ENCODE measurements at regions not wholly inside any gene's neighbourhood (a gene's known extent, or its start where the extent isn't known, plus 50 kb on each side); places are given as distances from the start of the nearest gene placed in this dataset.
"Not testable (repeated sequence)": the region's sequence is repeated elsewhere in the genome, so short reads cannot be mapped to it uniquely, and the experiment has no call there.

DNA sequence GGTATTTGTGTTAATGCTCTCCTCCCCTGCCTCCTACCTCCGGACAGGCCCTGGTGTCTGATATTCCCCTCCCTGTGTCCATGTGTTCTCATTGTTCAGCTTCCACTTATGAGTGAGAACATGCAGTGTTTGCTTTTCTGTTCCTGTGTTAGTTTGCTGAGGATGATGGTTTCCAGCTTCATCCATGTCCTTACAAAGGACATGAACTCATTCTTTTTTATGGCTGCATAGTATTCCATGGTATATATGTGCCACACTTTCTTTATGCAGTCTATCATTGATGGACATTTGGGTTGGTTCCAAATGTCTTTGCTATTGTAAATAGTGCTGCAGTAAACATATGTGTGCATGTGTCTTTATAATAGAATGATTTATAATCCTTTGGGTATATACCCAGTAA, 105.2 kb upstream of the SNX2 start:
- DNase-seq (ENCODE audit: low spot score) = not testable (repeated sequence)

DNA sequence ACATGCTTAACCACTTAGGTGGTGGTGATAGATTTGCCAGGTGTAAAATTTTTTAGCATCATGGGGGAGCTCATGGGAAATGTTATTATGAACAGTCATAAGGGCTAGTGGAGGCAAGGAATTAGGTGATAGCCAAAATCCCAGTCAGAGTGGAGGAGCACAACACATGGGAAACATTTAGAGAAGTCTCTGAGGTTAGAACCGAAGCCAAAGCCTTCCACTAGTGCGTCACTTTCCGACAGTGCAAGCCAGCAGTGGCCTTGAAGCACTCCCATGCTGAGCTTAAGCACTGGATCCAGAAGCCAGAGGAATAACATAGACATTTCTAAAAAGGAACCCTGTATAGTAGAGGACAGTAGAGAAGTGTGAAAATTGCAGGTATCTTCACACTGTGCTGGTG, 101.5 kb upstream of the SNX2 start:
- no peak for DNase-seq (ENCODE audit: low spot score)

DNA sequence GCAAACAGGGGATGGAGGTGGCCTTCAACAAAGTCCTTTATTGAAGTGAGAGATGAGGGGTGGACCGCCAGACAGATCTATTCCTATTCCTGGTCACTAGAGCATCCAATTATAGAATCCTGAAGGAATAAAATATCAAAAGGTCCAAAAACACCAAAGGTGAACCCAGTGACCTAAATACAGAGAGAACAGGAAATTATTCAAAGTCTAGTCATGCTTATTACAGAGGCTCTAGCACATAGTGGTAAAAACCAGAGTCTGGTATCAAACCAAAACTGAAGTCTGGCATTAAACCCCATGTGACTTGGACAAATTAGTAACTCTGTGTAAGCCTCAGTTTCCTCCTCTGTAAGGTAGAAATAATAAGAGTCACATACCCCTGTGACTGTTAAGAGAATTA, 100.5 kb upstream of the SNX2 start:
- no peak for DNase-seq (ENCODE audit: low spot score)

DNA sequence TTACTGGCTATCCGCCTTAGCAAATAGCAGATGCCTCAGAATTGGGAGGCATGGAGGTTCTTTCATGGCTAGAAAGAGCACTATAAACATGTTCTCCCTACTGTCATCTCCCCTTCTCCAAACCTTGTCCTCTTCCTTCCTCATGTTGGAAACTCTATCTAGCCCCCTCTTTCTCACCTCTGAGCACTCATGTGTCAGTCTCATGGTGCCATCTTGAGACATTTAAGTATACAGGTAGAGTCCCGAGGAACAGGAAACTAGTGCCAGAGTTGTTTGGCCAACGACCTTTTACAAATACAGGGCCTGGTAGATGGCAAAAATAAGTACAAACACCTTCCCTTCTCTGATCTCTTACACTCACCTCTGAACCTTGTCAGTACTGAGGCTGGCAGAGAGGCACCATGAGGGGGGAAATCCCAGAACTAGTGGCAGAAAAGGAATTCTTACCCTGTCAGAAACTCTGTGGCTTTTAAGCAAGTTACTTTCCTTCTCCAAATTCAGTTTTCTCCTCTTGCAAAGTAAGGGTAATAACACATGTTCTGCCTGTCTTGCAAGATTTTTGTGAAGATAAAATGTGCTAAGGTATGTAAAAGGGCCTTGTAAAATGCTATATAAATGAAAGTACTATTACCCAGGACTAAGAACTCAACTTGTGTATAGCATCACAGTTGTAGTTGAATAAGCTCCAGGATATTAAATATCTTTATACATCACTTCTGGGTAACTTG, 94.1 kb upstream of the SNX2 start:
- no peak for DNase-seq (ENCODE audit: low spot score)

DNA sequence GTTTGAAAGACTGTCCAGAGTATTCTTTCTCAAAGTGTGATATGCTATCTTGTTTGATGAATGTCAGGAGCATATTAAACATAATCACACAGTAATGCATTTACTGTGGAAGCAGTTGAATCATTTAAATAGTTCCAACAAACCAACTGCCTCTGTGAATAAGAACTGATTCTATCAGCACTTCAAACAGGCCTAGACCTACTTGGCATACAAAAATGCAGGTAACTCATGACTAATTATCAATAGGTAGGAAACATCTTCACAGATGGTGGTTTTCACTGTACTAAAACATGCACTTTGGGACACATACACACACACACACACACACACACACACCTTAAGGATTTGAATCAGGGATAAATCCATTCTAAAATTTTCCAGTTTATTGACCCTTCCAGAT, 91.2 kb upstream of the SNX2 start:
- no peak for DNase-seq (ENCODE audit: low spot score)

DNA sequence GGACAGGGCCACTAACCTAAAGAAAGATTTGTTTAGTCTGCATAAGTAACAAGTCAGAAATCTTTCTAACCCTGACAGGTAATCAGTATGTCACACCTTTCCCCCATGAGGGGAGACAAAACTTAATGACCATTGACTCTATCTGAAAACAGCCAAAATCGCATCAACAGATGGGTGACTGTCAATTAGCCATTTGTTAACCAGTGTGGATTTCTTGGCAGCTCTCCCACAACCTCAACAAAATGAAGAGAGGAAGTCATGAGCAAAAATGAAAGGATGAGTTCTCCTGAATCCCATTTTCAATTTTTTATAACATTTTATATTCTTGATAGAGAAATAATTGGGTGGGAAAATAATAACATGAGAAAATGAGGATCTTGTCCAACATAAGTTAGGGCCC, 84.6 kb upstream of the SNX2 start:
- DNase-seq (ENCODE audit: low spot score) = no peak

DNA sequence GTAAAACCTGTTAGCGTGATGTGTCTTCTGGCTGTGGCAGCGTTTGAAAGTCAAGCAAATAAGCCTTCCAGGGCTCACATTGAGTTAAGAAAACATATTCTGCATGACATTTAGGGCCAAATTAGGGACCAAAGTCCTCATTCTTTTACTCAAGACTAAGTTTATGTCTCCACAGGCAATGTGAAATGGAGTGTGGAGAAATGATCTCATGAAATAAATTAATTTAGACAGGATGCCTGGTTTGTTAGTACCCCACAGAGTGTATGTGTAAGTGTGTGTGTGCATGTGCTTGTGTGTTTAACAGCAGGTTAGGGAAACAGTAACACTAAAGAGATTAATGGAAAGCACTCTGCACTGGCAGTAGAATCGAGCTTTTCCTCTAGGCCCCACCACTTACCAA, 82.9 kb upstream of the SNX2 start:
- no peak for DNase-seq (ENCODE audit: low spot score)

DNA sequence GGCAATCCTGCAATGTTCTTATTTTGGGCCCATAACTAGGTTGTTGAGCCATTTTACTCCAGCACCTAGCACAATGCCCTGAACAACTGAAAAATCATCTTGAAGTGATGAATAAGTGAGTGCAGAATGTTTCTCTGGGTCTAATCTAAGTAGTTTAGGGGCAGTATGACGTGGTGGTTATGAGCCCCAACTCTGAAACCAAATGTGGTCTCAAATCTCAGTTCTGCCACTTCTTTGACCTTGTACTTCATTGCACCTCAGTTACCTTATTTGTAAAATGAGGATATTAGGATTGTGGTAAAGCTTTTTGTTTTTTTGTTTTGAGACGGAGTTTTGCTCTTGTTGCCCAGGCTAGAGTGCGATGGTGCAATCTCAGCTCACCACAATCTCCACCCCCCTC, 80.9 kb upstream of the SNX2 start:
- no peak for DNase-seq (ENCODE audit: low spot score)

DNA sequence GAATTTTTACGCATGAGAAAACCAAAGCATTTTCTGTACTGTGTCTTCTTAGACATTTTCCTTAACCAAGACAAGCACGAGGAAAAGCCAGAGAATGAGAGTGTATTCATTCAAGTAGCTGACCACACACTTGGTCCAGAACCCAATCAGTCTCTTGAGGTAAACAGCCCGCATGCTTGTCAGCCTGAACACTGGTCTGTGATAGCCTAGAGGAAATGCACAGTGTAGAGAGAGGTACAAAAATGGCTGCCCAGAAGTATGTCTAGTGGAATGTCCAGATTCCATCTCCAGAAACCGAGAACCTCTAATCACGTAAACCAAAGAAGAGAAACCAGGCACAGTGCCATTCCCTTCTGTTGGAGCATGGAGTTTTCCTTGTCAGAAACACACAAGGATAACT, 80.0 kb upstream of the SNX2 start:
- no peak for DNase-seq (ENCODE audit: low spot score)

DNA sequence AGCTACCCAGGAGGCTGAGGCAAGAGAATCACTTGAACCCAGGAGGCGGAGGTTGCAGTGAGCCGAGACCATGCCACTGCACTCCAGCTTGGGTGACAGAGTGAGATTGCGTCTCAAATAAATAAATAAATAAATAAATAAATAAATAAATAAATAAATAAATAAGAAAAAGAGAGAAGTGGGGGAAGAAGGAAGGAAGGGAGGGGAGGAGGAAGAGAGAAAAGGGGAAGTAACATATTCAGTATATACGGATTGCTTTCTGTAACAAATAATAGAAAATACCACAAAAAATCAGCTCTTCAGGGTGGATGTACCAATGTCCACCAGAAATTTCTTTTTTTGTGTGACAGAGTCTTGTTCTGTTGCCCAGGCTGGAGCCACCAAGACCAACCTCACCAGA, 78.1 kb upstream of the SNX2 start:
- not testable (repeated sequence) for DNase-seq (ENCODE audit: low spot score)

DNA sequence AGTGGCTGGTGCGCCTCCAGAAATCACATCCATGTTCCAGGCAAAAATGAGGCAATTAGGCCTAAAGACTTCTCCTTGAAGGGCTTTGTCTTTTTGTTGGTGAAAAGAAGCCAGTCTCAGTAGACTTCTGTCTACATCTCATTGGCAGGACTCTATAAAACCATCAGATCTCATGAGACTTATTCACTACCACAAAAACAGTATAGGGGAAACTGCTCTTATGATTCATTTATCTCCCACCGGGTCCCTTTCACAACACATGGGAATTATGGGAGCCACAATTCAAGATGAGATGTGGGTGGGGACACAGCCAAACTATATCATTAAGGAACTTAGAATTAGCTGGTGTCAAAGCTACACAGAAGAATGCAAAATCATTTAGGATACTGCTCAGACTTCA, 77.7 kb upstream of the SNX2 start:
- no peak for DNase-seq (ENCODE audit: low spot score)

DNA sequence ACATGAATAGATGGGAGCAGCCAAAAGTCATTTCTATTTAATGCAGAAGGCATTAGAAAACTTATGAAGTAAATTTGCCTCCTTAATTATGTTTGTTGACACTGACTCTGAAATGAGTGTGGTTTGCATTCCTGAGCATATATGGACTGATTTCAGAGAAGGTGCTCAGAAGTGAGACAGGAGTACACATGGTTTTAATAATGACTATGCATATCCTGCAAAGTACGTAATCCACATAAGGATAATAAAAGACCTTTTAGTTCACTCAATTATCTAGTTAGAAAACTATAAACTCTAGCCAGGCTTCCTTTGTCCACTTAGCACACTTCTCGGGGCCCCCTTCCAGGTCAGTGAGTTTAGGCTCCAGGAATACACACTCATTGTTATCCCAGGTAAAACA, 75.7 kb upstream of the SNX2 start:
- no peak for DNase-seq (ENCODE audit: low spot score)

DNA sequence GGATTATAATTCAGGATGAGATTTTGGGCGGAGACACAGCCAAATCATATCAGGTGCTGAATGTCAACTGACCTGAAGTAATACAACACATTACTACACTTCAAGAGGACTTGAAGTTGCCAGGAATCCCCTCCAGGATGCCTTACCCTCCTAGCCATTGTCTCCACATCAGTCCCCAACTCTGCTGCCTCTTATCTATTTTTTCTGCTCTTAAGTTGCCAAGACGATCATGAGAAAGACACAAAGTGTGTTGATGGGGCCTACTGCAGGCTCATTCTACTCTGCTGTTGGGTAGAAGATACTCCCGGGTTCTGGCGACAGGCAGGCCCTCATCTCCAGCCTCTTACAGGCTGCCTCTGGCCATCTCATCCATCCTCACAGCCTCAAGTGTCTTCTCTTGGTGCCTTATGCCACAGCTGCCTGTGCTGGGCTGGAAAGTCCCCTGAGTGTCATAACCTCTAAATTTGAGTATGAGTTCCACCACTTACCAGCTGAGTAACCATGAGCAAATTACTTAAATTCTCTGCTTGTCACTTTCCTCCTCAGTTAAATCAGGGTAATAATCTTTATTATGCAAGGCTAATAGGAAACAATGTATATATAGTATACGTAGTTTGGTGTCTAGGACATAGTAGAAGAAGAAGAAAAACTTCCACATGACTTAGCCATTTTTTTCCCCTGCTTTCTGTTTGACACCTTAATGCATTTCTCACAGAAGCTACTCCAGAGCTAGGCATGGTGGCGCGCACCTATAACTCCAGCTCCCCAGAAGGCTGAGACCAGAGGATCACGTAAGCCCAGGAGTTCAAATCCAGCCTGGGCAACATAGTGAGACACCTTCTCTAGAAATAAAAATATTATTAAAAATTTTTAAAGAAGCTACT, 73.0 kb upstream of the SNX2 start:
- DNase-seq (ENCODE audit: low spot score) = peak; percentile 56

DNA sequence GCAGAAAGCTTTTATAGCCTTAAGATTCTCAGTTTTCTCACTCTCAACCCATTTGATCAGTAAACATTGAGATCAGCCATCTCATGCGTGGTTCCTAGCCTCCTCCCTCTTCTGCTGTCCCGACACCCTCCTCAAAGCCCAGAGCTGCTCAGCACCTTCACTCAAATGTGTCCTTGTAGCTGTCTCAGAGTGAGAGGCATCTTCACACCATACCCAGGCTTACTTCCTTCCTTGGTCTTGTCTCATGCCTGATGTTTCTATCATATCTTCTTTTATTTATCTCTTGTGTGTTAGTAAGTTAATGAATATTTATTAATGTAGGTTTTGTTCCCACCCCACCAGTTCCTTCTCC, 72.4 kb upstream of the SNX2 start:
- peak; percentile 23 for DNase-seq (ENCODE audit: low spot score)

DNA sequence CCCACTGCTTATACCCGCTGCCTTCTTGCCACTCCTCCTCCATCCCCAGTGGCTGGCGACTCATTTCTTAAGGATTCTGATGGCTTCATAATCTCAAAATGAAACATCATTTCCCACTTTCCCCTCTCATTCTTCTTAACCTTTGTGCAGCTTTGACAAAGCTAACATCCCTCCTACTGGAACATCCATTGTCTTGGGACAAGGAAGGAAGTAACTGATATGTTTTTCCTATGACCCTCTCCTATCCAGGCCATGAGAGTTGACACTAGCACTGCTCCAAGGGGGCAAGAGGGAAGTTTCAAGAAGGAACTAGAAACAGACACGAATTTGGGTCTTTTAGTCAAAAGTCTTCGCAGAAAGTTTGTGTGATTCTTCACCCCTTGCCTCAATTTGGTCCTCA, 71.7 kb upstream of the SNX2 start:
- no peak for DNase-seq (ENCODE audit: low spot score)

DNA sequence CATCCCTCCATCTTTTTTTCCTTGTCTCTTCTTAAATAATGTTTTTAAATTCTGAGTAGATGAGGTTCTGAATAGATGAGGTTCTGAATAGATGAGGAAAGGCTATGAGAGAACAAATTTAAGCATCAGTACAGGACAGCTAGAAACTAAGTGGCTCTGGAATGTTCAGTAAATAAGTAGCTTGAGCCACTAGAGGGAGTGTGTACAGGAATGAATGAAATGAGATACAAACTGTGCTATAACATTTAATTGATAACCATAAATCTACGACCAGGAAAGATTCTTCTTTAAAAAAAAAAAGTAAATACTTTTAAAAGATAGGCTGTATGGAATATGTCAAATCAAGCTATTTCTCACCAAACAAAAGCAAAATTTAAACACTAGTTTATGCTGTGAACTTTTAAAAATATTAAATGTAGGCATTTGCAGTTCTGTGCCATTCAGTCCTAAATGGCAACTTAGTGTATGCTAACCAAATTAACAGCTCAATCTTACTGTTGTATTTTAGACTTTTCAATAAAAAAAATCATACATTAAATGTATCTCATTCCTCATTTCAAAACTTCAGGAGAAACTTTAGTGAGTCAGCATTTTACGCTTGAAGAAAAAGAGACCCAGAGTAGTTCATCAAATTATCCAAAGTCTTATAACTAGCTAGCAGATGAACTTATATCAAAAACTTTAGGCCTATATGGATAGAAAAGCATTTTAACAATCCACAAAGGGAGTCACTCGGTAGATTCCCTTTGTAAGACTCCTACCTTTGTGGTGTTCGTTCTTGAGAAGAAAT, 70.4 kb upstream of the SNX2 start:
- peak; percentile 25 for DNase-seq (ENCODE audit: low spot score)

DNA sequence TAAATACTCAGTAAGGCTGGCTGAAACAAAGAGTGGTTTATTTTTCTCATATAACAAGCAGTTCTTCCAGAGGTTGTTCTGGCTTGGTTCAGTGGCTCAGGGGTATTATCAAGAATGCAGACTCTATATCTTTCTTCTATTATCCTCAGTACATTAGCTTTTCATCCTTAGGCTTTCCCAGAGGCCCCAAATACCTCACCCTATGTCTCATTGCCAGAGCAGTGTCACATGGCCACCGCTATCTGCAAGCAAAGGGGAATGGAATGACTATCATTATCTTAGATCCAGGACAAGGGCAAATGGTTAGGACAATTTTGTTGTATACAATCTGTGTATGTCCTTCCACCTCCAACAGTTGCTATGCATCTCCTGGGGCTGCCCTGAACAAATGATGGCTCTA, 69.0 kb upstream of the SNX2 start:
- DNase-seq (ENCODE audit: low spot score) = no peak

DNA sequence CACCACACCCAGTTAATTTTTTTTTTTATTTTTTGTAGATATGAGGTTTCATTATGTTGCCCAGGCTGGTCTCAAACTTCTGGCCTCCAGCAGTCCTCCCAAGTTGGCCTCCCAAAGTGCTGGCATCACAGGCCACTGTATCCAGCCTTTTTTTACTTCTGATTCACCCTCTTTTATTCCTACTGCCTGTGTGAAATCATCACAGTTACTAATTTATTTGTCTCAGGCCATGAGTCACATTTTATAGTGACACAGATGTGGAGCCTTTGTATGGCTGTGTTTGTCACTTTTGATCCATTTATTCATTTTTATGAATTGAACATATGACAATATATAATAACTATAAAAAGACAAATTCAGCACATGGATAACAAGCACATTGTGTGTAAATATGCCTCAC, 67.1 kb upstream of the SNX2 start:
- no peak for DNase-seq (ENCODE audit: low spot score)

DNA sequence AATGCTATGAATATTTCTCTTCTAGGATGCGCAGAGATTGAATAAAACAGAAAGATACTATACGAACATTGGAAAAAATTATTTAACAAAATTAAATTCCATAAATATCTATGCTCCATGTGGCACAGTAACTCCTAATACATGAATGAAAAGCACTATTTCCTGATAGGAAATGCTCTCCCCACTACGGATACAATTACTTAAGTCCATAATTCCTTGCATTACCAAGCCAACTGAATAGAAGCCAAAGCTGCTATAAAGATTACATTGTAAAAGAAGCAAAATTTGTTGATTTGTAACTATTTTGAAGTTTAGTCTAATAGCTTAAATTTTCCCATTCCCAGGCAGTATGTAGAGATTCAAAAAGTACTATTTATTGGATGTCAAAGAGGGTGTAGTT, 61.8 kb upstream of the SNX2 start:
- no peak for DNase-seq (ENCODE audit: low spot score)

DNA sequence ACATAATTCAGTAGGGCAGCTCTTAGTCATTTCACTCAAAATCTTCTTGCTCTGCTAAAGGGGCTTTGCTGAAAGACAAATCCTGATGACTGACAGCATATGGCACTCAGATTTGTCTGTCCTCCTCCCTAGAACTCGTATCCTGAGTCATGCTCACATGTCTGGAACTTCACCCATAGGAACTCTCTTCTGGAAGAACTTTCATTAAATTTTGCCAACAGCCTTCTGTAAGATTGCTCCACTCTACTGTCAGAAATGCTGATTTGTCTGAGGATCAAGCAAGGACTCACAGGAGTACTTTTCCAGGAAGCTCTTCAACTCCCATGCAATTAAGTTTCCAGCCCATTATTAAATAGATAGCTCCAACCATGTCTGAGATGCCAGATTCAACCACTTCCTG, 59.8 kb upstream of the SNX2 start:
- DNase-seq (ENCODE audit: low spot score) = no peak

DNA sequence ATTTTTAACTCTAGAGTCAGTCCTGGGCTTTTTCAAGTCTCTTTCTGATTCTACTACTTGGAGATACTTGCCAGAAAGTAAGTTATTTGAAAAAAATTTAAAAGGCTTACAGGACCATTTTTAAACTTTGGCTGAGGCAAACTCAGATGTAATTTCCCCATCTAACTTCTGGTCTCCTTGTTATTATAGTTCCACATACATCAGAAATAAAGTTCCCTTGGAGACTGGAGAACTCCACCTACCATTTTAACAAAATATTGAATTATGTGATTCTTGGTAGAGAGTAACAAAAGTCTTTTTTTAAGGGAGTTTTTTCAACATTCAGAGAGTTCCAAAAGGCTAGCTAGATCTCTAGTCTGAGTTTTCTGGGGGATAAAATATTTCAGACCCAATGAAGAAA, 56.3 kb upstream of the SNX2 start:
- no peak for DNase-seq (ENCODE audit: low spot score)

DNA sequence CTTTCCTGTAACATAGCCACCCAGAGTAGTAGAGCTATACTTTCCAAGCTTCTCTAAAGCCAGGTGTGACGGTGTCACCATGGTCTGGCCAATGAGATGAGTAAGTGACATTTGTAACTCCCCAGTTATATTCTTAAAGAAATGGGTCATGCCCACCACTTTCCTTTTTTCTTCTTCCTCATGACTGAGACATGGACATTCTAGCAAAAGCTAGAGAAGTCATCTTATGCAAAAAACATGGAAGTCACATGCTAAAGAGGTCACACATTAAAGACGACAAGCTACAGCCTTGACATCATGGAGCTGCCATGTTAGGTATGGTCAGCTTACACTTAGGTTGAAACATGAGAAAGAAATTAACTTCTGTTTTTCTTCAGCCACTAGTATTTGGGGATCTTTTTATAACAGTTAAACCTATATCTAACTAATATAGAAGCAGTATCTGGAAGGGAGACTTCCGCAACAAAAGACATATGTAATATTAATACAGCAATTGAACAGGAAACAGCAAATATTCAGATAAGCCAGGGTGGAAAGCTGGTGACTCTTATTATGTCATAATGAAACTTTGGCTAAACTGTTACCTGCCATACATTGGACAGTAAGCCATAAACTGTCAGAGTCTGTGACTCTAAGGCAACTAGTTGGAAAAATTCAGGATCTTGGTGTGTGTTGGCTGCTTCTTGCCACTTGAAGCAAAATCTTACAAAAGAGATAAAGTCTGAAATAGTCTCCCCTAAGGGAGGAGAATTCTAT, 54.7 kb upstream of the SNX2 start:
- no peak for DNase-seq (ENCODE audit: low spot score)
